SU-DHL-6 (cell line): ENCODE measurements at regions not wholly inside any gene's neighbourhood (a gene's known extent, or its start where the extent isn't known, plus 50 kb on each side); places are given as distances from the start of the nearest gene placed in this dataset.

Source experiments
- CTCF ChIP-seq: fragments of 200-600 bp; sonication (generic); IDR thresholded peaks from one replicate; pipeline ENCODE4 v1.5.1; 2017; ENCODE audit warnings: antibody characterized with exemption, mild to moderate bottlenecking, low read length, moderate library complexity; ENCODE audit not compliant: insufficient read depth, poor library complexity, severe bottlenecking
- EZH2phosphoT487 ChIP-seq: fragments of 200-600 bp; sonication (generic), shearing (Covaris generic); conservative IDR thresholded peaks from 2 replicates; pipeline ENCODE4 v1.6.1; 2018; ENCODE audit warnings: mild to moderate bottlenecking, antibody characterized with exemption, low read length, moderate library complexity, mixed read lengths

- TF ChIP-seq CTCF (no peak), EZH2phosphoT487 (no peak)
These were observed 92.2 kb upstream of the MAML3 start for GRCh38 chr4:140246216-140246615.
